Epithelial cell of esophagus (primary cell): ENCODE measurements at regions not wholly inside any gene's neighbourhood (a gene's known extent, or its start where the extent isn't known, plus 50 kb on each side); places are given as distances from the start of the nearest gene placed in this dataset.
"Not testable (repeated sequence)": the region's sequence is repeated elsewhere in the genome, so short reads cannot be mapped to it uniquely, and the experiment has no call there.

Experiments
- DNase-seq: peaks from one replicate; pipeline ENCODE4 v3.0.0; 2010; ENCODE audit warnings: low read depth
- H3K4me3 ChIP-seq: 2 replicates; pipeline ENCODE4 v1.5.1; 2011; ENCODE audit warnings: mild to moderate bottlenecking, low read length, control low read depth
- CTCF ChIP-seq: IDR thresholded peaks from 2 replicates; pipeline ENCODE4 v1.5.1; 2011; ENCODE audit warnings: low read depth, mild to moderate bottlenecking, low read length, control low read depth, inconsistent platforms; ENCODE audit not compliant: insufficient read depth; ENCODE audit errors: missing control alignments

- no peak for DNase-seq
- TF ChIP-seq CTCF = no peak
- no peak overlapping the region for H3K4me3 ChIP-seq
These were observed 503.6 kb upstream of the AMELY start for GRCh38 chrY:7415157-7415633.

GRCh38 chrY:7390056-7390455 lies 478.5 kb upstream of the AMELY start:
- no peak for DNase-seq
- H3K4me3 ChIP-seq = no peak overlapping the region
- TF ChIP-seq CTCF = no peak

GRCh38 chrY:7382988-7383387 lies 471.4 kb upstream of the AMELY start:
- DNase-seq = peak; percentile 67
- TF ChIP-seq CTCF = no peak
- no peak overlapping the region for H3K4me3 ChIP-seq

- DNase-seq = peak; percentile 64
- TF ChIP-seq CTCF = no peak
- H3K4me3 ChIP-seq = no peak overlapping the region
These were observed 465.5 kb upstream of the AMELY start for GRCh38 chrY:7377091-7377490.

GRCh38 chrY:7374485-7374884 lies 462.9 kb upstream of the AMELY start:
- DNase-seq = peak; percentile 38
- H3K4me3 ChIP-seq = not testable (repeated sequence)

- not testable (repeated sequence) for H3K4me3 ChIP-seq, DNase-seq
These were observed 460.4 kb upstream of the AMELY start for GRCh38 chrY:7371953-7372352.

GRCh38 chrY:7371026-7371425 lies 459.5 kb upstream of the AMELY start:
- not testable (repeated sequence) for H3K4me3 ChIP-seq, DNase-seq

- TF ChIP-seq CTCF = no peak
- H3K4me3 ChIP-seq = no peak overlapping the region
- no peak for DNase-seq
These were observed 448.0 kb upstream of the AMELY start for GRCh38 chrY:7359520-7359919.

GRCh38 chrY:7358103-7358752 lies 446.7 kb upstream of the AMELY start:
- no peak for DNase-seq
- no peak overlapping the region for H3K4me3 ChIP-seq
- TF ChIP-seq CTCF = no peak

GRCh38 chrY:7355891-7356290 lies 444.3 kb upstream of the AMELY start:
- not testable (repeated sequence) for H3K4me3 ChIP-seq, DNase-seq
